WTC11 (cell line): ENCODE measurements at regions not wholly inside any gene's neighbourhood (a gene's known extent, or its start where the extent isn't known, plus 50 kb on each side); places are given as distances from the start of the nearest gene placed in this dataset.

Experiments
- NFYB ChIP-seq: sonication (generic); formaldehyde crosslinking; conservative IDR thresholded peaks from 2 replicates; pipeline ENCODE4 v1.8.0; 2022; ENCODE audit warnings: low read depth, missing genetic modification reagents
- ZNF121 ChIP-seq: sonication (generic); formaldehyde crosslinking; IDR thresholded peaks from 2 replicates; pipeline ENCODE4 v1.8.0; 2023; ENCODE audit warnings: missing genetic modification reagents
- ZNF232 ChIP-seq: sonication (generic); formaldehyde crosslinking; IDR thresholded peaks from 2 replicates; pipeline ENCODE4 v1.8.0; 2022; ENCODE audit warnings: mild to moderate bottlenecking, missing genetic modification reagents
- TF ChIP-seq, protein P1 (sequence below): fragments of 200-600 bp; IDR thresholded peaks from 2 replicates; pipeline ENCODE4 v1.8.0; 2022; ENCODE audit warnings: antibody characterized with exemption
- TF ChIP-seq, protein P2 (sequence below): sonication (generic); formaldehyde crosslinking; IDR thresholded peaks from 2 replicates; pipeline ENCODE4 v1.8.1; 2023; ENCODE audit warnings: mild to moderate bottlenecking, missing genetic modification reagents, moderate library complexity

GRCh38 chr15:36449662-36450145 is 129.7 kb upstream of the CDIN1 start:
- TF ChIP-seq, protein P1, sequence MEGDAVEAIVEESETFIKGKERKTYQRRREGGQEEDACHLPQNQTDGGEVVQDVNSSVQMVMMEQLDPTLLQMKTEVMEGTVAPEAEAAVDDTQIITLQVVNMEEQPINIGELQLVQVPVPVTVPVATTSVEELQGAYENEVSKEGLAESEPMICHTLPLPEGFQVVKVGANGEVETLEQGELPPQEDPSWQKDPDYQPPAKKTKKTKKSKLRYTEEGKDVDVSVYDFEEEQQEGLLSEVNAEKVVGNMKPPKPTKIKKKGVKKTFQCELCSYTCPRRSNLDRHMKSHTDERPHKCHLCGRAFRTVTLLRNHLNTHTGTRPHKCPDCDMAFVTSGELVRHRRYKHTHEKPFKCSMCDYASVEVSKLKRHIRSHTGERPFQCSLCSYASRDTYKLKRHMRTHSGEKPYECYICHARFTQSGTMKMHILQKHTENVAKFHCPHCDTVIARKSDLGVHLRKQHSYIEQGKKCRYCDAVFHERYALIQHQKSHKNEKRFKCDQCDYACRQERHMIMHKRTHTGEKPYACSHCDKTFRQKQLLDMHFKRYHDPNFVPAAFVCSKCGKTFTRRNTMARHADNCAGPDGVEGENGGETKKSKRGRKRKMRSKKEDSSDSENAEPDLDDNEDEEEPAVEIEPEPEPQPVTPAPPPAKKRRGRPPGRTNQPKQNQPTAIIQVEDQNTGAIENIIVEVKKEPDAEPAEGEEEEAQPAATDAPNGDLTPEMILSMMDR, result no peak
- no peak for TF ChIP-seq ZNF232 (CRISPR knock-in tag)
- TF ChIP-seq, protein P2, sequence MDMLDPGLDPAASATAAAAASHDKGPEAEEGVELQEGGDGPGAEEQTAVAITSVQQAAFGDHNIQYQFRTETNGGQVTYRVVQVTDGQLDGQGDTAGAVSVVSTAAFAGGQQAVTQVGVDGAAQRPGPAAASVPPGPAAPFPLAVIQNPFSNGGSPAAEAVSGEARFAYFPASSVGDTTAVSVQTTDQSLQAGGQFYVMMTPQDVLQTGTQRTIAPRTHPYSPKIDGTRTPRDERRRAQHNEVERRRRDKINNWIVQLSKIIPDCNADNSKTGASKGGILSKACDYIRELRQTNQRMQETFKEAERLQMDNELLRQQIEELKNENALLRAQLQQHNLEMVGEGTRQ (CRISPR knock-in tag), result no peak
- no peak for TF ChIP-seq ZNF121 (CRISPR knock-in tag)
- TF ChIP-seq NFYB (CRISPR knock-in tag), result no peak
